Keratinocyte (primary cell): ENCODE measurements at regions not wholly inside any gene's neighbourhood (a gene's known extent, or its start where the extent isn't known, plus 50 kb on each side); places are given as distances from the start of the nearest gene placed in this dataset.

Experiments used
- DNase-seq: peaks from one replicate; pipeline ENCODE4 v3.0.0-alpha.2; 2011; ENCODE audit warnings: low read depth, missing footprints, low spot score
- FAIRE-seq: peaks from 2 replicates; lab custom pipeline; 2011; peaks lifted over from hg19 to GRCh38; lab: Jason Lieb, UNC
- H2AFZ ChIP-seq: 2 replicates; pipeline ENCODE4 v1.6.0; 2012; ENCODE audit warnings: low read length, control low read depth, inconsistent platforms; ENCODE audit not compliant: control insufficient read depth
- H3K27ac ChIP-seq: 2 replicates; pipeline ENCODE4 v1.5.1; 2011; ENCODE audit warnings: low read length; ENCODE audit not compliant: control insufficient read depth, insufficient read depth
- H3K27me3 ChIP-seq: 3 replicates; pipeline ENCODE4 v1.6.0; 2011; ENCODE audit warnings: low read length; ENCODE audit not compliant: control insufficient read depth, insufficient read depth; ENCODE audit errors: extremely low read depth
- H3K36me3 ChIP-seq, 2 experiments: 2 replicates in 1 of 2; 3 replicates in 1 of 2; pipeline ENCODE4 v1.5.1; 2011; ENCODE audit warnings: low read length in 2 of 2, mild to moderate bottlenecking in 1 of 2; ENCODE audit not compliant: control insufficient read depth in 2 of 2, insufficient read depth in 2 of 2; ENCODE audit errors: extremely low read depth in 1 of 2
- H3K4me1 ChIP-seq: 3 replicates; pipeline ENCODE4 v1.5.1; 2011; ENCODE audit warnings: low read length; ENCODE audit not compliant: control insufficient read depth, insufficient read depth; ENCODE audit errors: extremely low read depth
- H3K4me2 ChIP-seq: 3 replicates; pipeline ENCODE4 v1.6.0; 2011; ENCODE audit warnings: low read depth, low read length; ENCODE audit not compliant: control insufficient read depth, insufficient read depth; ENCODE audit errors: extremely low read depth
- H3K4me3 ChIP-seq, 3 experiments: fragments of 200-600 bp in 1 of 3; sonication (generic) in 1 of 3; 2 replicates in 2 of 3; 3 replicates in 1 of 3; pipeline ENCODE4 v1.5.1; 2011 to 2016; ENCODE audit warnings: low read length in 3 of 3, mild to moderate bottlenecking in 3 of 3, control low read depth in 2 of 3, inconsistent platforms in 1 of 3, low read depth in 1 of 3, mixed read lengths in 1 of 3, mixed run types in 1 of 3, moderate library complexity in 1 of 3; ENCODE audit not compliant: control insufficient read depth in 2 of 3, insufficient read depth in 2 of 3; ENCODE audit errors: extremely low read depth in 1 of 3
- H3K79me2 ChIP-seq: 2 replicates; pipeline ENCODE4 v1.6.0; 2012; ENCODE audit warnings: low read length; ENCODE audit not compliant: control insufficient read depth, insufficient read depth
- H3K9ac ChIP-seq: 3 replicates; pipeline ENCODE4 v1.6.0; 2011; ENCODE audit warnings: low read length; ENCODE audit not compliant: control insufficient read depth, insufficient read depth; ENCODE audit errors: extremely low read depth
- H3K9me1 ChIP-seq: 3 replicates; pipeline ENCODE4 v1.6.0; 2011; ENCODE audit warnings: low read length; ENCODE audit not compliant: control insufficient read depth, insufficient read depth; ENCODE audit errors: extremely low read depth
- H3K9me3 ChIP-seq: 2 replicates; pipeline ENCODE4 v1.5.1; 2012; ENCODE audit warnings: low read depth, low read length; ENCODE audit not compliant: control insufficient read depth
- H4K20me1 ChIP-seq: 3 replicates; pipeline ENCODE4 v1.6.0; 2011; ENCODE audit warnings: low read length; ENCODE audit not compliant: control insufficient read depth, insufficient read depth; ENCODE audit errors: extremely low read depth
- EZH2 ChIP-seq: IDR thresholded peaks from one replicate; pipeline ENCODE4 v1.6.1; 2012; ENCODE audit warnings: inconsistent platforms, mild to moderate bottlenecking, low read length, moderate library complexity
- dilution Hi-C: fragments of 300-500 bp; cut with MboI; formaldehyde crosslinking; loops from one replicate; pipeline ENCODE4 v1.7.0; 2020; ENCODE audit warnings: low sequenced_read_pairs; ENCODE audit not compliant: extremely low pct_ligation_motif_present
- TF ChIP-seq, protein P1 (sequence below), 3 experiments: IDR thresholded peaks in 1 of 3; conservative IDR thresholded peaks in 1 of 3; optimal IDR thresholded peaks in 1 of 3; 2 replicates in 2 of 3; 3 replicates in 1 of 3; pipeline versions ENCODE3 to v1.5.1; 2011; ENCODE audit warnings: low read length in 3 of 3, mild to moderate bottlenecking in 3 of 3, moderate library complexity in 2 of 3, control low read depth in 1 of 3, inconsistent platforms in 1 of 3; ENCODE audit not compliant: insufficient read depth in 2 of 3; ENCODE audit errors: extremely low read depth in 1 of 3

DNA sequence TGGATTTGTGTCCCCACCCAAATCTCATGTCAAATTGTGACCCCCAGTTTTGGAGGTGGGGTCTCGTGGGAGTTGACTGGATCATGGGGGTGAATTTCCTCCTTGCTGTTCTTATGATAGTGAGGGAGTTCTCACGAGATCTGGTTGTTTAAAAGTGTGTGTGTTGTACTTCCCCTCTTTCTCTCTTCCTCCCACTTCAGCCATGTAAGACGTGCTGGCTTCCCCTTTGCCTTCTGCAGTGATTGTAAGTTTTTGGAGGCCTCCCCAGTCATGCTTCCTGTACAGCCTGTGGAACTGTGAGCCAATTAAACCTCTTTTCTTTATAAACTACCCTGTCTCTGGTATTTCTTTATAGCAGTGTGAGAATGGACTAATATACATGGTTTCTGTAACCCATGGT, 64.6 kb downstream of the RHOU start:
- no peak for DNase-seq
- no peak overlapping the region for H3K4me3 ChIP-seq

DNA sequence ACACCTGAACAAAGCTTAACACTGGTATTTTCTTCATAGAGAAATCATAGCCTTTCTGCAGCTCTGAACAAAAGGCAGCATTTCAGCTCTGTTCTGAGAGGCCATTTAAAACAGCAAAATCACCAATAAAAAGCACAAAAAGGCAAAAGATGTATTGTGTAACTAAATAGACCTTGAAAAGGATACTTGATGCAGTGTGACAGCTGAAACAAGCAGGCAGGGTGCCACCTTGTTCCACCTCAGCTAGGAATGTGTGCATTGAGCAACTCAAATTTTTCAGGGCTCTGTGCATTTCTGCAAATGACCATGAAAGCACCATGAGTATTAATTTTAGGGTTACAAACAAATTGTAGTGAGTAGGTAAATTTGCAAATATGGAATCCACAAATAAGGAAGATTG, 65.8 kb downstream of the RHOU start:
- Histone ChIP-seq H3K9me1 (no peaks in the 10 kb centered on the region), H3K79me2 (no peaks in the 10 kb centered on the region), H3K4me2 (no peak overlapping the region), H3K4me3 (no peak overlapping the region), H4K20me1 (no peaks in the 10 kb centered on the region), H3K36me3 (no peaks in the 10 kb centered on the region), H3K27me3 (peaks cover 9% of the 10 kb centered on the region), H2AFZ (no peak overlapping the region), H3K9me3 (no peaks in the 10 kb centered on the region), H3K4me1 (no peaks in the 10 kb centered on the region), H3K27ac (no peak overlapping the region), H3K9ac (no peak overlapping the region)
- FAIRE-seq (no peak), DNase-seq (no peak)
- dilution Hi-C loops, result no loop called here
- TF ChIP-seq, protein P1, sequence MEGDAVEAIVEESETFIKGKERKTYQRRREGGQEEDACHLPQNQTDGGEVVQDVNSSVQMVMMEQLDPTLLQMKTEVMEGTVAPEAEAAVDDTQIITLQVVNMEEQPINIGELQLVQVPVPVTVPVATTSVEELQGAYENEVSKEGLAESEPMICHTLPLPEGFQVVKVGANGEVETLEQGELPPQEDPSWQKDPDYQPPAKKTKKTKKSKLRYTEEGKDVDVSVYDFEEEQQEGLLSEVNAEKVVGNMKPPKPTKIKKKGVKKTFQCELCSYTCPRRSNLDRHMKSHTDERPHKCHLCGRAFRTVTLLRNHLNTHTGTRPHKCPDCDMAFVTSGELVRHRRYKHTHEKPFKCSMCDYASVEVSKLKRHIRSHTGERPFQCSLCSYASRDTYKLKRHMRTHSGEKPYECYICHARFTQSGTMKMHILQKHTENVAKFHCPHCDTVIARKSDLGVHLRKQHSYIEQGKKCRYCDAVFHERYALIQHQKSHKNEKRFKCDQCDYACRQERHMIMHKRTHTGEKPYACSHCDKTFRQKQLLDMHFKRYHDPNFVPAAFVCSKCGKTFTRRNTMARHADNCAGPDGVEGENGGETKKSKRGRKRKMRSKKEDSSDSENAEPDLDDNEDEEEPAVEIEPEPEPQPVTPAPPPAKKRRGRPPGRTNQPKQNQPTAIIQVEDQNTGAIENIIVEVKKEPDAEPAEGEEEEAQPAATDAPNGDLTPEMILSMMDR (optimal IDR thresholded peaks at IDR 0.05 in 1 of 3, IDR thresholded peaks at IDR 0.05 in 1 of 3, conservative IDR thresholded peaks at IDR 0.05 in 1 of 3; ENCODE audit: extremely low read depth in 1 of 3, insufficient read depth in 2 of 3, low read length in 3 of 3), result no peak
- TF ChIP-seq EZH2, result no peak

More for the DNA sequence above, 64.6 kb downstream of the RHOU start:
- Histone ChIP-seq H3K79me2 (no peaks in the 10 kb centered on the region), H4K20me1 (no peaks in the 10 kb centered on the region), H3K9me3 (no peaks in the 10 kb centered on the region), H3K36me3 (no peaks in the 10 kb centered on the region), H3K9me1 (no peaks in the 10 kb centered on the region), H3K4me2 (no peak overlapping the region), H2AFZ (no peak overlapping the region), H3K27ac (no peak overlapping the region), H3K4me1 (no peaks in the 10 kb centered on the region), H3K9ac (no peak overlapping the region), H3K27me3 (peaks cover 9% of the 10 kb centered on the region)
- TF ChIP-seq, protein P1 (optimal IDR thresholded peaks at IDR 0.05 in 1 of 3, IDR thresholded peaks at IDR 0.05 in 1 of 3, conservative IDR thresholded peaks at IDR 0.05 in 1 of 3; ENCODE audit: extremely low read depth in 1 of 3, insufficient read depth in 2 of 3, low read length in 3 of 3), result no peak
- no peak for TF ChIP-seq EZH2
- dilution Hi-C loops, result no loop called here
- no peak for FAIRE-seq
